HG03045 (cell line): ENCODE measurements at regions not wholly inside any gene's neighbourhood (a gene's known extent, or its start where the extent isn't known, plus 50 kb on each side); places are given as distances from the start of the nearest gene placed in this dataset.
"Not testable (repeated sequence)": the region's sequence is repeated elsewhere in the genome, so short reads cannot be mapped to it uniquely, and the experiment has no call there.

Experiments
- ATAC-seq: cut with Tn5 transposase; IDR thresholded peaks from one replicate; pipeline ENCODE4 v1.9.1; 2021; ENCODE audit warnings: mild to moderate bottlenecking, moderate library complexity; ENCODE audit not compliant: unreplicated experiment

- no peak for ATAC-seq
Observed at GRCh38 chr12:74235342-74235741, 302.3 kb upstream of the ATXN7L3B start.

DNA sequence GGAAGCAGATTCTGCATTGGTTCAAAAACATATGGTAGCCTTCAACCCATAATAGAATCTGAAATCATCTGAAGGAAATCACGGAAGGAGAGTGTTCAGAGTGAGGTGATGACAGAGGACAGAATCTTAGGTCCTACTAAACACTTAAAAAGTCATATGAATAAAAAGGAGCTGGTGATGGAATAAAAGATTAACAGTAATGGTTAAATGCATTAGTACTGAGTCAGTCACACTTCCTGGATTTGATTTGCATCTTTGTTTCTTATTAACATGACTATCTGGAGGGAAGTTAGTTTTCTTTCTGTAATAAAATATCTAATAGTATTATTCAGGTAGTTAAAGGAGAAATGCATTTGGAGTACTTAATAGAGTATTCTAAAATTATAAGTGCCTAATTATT lies 296.3 kb upstream of the ATXN7L3B start:
- no peak for ATAC-seq

DNA sequence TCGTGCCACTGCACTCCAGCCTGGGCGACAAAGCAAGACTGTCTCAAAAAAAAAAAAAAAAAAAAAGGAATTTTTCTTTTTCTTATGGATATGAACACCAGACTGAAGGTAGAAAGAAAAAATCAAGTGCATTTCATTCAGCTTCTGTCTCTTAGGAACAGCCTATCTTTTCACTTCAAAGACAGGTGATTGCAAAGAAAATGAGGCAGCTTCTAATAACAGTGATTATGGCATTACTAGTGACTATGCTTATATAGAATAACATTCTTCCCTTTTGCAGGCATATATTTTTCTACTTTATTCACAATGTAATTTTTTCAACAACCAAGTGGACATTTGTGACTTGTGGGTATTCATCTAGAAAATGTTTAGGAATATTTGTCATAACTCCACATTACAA lies 295.5 kb upstream of the ATXN7L3B start:
- no peak for ATAC-seq

DNA sequence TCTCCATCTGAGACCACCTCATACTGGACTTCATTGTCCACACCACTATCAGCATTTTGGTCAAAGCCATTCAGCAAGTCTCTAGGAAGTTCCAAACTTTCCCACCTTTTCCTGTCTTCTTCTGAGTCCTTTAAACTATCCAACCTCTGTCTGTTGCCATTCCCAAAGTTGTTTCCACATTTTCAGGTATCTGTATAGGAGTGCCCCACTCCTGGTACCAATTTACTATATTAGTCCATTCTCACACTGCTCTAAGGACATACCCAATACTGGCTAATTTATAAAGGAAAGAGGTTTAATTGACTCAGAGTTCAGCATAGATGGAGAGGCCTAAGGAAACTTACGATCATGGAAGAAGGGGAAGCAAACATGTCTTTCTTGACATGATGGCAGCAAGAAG lies 292.2 kb upstream of the ATXN7L3B start:
- ATAC-seq: no peak

GRCh38 chr12:74250891-74251290 lies 286.7 kb upstream of the ATXN7L3B start:
- ATAC-seq: no peak

DNA sequence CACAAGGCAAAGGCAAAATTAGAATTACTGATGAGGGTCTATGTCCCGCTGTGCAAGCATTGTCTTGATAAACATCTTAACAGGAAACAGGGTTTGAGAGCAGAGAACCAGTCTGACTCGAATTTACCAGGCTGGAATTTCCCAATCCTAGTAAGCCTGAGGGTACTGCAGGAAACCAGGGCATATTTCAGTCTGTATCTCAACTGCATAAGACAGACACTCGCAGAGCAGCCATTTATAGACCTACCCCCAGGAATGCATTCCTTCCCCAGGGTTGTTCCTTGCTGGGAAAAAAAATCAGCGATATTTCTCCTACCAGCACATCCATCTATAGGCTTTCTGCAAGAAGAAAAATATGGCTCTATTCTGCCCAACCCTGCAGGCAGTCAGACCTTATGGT lies 283.8 kb upstream of the ATXN7L3B start:
- ATAC-seq: not testable (repeated sequence)

DNA sequence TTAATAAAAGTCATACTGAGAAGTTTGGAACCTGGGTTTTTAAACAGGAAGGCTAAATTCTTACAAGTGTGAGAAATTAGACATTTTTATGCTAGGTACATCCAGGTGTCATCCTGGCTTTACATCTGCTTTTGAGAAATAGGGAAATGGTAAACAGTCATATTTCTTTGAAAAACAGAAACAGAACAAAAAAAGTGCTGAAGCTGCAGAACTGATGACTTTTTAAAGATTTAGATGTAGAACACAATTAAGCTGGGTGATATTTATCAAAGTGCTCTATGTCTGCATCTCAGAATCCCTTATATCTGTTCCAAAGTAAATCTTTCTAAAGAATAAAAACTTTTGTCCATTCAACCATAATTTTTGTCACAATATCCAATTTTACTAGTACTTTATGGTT lies 282.9 kb upstream of the ATXN7L3B start:
- ATAC-seq: no peak

DNA sequence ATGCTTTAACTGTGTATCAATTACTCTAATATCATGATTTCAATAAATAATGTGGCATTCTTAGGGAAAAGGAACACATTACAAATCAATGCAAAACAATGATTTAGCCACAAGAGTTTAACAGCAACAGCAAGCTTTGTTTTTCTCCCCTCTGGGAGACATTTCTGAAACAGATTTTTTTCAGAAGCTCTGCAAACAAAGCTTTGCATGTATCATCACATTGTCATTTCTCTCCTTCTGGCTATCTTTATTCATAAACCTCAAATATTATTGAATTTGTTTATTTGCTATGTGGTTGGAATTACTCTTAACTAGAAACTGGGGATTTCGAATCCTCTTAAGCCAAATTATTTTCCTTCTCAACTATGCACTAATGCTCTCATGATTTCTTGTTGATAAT lies 278.4 kb upstream of the ATXN7L3B start:
- no peak for ATAC-seq

GRCh38 chr12:74264692-74265091 lies 272.9 kb upstream of the ATXN7L3B start:
- ATAC-seq: no peak

- ATAC-seq: not testable (repeated sequence)
Observed at GRCh38 chr12:74269355-74269754, 268.3 kb upstream of the ATXN7L3B start.

DNA sequence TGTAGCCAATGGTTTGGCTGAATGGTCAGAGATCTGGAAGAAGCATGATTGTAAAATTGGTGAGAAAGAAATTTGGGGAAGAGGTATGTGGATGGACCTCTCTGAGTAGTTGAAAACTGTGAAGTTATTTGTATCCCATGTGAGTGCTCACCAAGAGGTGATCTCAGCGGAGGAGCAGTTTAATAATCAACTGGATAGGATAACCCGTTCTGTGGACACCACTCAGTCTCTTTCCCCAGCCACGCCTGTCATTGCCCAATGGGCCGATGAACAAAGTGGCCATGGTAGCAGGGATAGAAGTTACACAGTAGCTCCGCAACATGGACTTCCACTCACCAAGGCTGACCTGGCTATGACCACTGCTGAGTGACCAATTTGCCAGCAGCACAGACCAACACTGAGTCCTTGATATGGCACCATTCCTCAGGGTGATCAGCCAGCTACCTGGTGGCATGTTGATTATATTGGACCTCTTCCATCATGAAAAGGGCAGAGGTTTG lies 257.4 kb upstream of the ATXN7L3B start:
- no peak for ATAC-seq

DNA sequence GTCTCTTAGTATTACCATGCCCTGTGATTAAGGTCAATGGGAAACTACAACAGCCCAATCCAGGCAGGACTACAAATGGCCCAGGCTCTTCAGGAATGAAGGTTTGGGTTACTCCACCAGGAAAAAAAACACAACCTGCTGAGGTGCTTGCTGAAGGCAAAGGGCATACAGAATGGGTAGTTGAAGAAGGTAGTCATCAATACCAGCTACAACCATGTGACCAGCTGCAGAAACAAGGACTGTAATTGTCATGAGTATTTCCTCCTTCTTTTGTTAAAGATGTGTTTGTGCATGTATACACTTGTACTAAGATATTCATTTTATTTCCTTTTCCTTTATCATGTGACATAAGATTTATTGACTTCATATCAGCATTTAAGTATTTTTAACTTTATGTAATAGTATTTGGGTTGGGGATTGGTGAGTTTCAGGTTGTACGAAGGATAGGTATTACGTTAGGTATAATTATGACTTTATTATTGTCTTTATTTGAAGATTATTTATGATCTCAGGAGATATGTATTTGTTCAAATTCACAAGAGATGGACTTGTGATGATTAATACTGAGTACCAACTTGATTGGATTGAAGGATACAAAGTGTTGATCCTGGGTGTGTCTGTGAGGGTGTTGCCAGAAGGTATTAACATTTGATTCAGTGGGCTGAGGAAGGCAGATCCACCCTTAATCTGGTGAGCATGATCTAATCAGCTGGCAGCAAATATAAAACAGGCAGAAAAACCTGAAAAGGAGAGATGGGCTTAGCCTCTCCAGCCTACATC lies 256.0 kb upstream of the ATXN7L3B start:
- ATAC-seq: not testable (repeated sequence)

GRCh38 chr12:74283646-74284045 lies 254.0 kb upstream of the ATXN7L3B start:
- no peak for ATAC-seq

DNA sequence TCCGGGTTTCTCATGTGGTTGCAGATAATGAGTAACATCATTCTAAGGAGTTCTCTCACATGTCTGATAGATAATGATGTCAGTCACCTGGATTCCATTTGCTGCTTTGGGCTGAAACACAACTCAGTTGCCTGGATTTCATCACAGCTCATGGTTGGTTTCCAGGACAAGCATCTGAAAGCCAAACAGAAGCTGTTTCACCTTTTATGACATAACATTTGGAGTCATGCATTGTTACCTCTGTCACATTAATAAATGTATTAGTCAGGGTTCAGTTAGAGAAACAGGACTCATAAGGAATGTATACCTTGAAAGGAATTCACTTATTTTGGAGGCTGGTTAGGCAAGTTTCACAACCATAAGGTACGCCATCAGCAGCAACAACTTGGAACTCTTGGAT lies 251.9 kb upstream of the ATXN7L3B start:
- no peak for ATAC-seq

- ATAC-seq: no peak
Observed at GRCh38 chr12:74286254-74286653, 251.4 kb upstream of the ATXN7L3B start.

DNA sequence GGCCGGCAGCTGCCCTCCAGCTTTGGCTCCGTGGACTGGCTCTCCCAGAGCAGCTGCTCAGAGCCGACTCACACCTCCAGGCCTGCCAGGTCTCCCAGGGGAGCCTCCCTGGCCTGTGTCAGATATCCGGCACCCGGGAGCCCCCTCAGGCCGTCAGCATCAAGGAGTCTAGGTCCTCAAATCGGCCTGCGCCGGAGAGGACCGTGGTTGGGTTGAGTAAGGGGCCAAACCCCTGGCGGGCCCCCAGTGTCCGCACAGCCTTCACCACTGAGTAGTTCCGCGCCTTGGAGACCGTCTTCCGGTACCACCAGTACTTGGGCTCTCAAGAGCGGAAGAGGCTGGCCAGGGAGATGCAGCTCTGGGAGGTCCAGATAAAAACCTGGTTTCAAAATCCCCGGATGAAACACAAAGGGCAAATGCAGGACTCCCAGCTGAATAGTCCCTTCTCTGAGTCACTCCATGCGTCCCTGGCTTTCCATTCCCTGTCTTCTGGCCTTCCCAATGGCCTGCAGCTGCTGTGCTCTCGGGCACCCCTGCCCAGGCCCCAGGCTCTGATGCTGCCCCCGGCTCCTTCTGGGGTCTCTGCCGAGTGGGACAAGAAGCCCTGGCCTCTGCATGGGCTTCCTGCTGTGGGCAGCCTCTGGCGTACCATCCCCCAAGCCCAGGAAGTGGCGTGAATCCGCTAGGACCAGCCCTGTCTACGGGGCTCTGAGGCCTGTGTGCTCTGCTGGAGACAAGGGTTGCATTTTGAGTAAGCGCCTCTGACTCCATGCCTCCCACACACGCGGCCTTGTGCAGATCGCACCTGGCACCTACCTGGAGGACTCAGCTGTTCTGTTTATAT lies 245.1 kb upstream of the ATXN7L3B start:
- ATAC-seq: no peak

DNA sequence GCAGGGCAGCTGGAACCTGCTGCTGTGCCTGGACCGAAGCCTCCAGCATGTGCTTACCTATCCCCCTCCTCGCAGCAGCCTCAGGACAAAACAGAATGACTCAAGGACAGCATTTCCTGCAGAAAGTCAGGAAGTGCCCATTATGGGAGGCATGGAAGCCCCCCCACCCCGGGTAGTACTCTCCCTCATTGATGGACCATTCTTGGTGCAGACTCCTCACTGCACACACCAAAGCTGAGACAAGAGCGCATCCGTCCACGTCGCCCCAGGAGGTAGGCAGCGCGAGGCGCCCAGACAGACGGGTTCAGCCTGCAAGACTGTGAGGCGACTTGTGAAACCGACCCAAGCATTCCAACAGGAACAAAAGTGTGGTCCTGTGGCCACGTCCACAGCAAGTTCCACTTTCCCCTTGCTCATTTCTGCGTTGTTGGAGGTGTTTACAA lies 243.9 kb upstream of the ATXN7L3B start:
- no peak for ATAC-seq

- ATAC-seq: no peak
Observed at GRCh38 chr12:74317078-74317601, 220.5 kb upstream of the ATXN7L3B start.

- ATAC-seq: no peak
Observed at GRCh38 chr12:74317741-74318140, 219.9 kb upstream of the ATXN7L3B start.

DNA sequence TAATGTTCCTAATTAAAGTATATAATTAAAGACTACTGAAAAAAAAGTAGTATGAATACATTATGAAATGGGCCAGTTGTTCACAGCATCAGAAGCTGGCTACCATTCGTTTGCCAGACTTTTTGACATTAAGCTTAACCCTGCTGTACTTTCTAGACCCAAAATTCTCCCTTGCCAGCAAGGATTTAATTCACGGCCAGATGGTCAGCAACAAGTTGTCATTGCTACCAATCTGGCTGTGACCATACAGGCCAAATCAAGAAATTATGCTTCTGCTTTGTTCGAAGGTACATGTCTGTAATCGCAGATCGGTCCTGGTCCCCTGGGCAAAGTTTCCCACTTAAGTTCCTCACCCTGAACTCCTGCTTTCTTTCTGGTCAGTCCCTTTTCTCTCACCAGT lies 217.7 kb upstream of the ATXN7L3B start:
- no peak for ATAC-seq

DNA sequence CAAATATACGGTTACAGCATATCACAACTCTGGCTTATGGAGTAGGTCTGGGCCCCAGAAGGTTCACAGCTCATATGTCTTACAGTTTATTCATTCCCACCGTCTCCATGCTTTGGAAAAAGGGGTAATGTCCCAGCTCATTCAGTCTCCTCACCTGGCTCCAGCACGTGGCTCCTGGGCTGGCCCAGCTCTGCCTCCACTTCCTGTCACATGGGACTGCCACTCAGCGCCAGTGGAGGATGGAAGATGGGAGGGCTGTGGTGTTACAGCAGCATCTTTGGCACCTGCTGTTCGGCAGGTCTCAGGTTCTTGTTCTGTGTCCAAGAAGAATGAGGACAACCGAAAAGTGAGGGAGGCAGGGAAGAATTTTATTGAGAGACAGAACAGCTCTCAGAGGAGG lies 216.3 kb upstream of the ATXN7L3B start:
- ATAC-seq: no peak

DNA sequence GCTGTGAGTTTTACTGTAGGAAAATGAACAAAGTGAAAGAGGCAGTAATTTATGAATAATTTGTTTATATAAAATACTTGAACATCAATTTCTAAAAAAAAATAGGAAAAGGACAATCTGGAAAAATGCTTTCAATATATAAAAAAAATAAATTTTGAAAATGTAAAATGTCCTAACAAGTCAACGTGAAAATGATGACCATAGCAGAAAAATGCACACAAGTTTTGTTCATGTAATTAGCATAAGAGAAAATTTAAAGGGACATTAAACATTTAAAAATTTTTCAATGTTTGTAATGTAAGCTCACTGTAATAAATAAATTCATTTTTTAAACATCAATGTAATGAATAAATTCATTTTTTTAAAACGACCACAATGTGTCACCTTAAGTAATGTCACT lies 214.8 kb upstream of the ATXN7L3B start:
- no peak for ATAC-seq
